Fibroblast of the conjunctiva (primary cell): ENCODE measurements at regions not wholly inside any gene's neighbourhood (a gene's known extent, or its start where the extent isn't known, plus 50 kb on each side); places are given as distances from the start of the nearest gene placed in this dataset.
"Not testable (repeated sequence)": the region's sequence is repeated elsewhere in the genome, so short reads cannot be mapped to it uniquely, and the experiment has no call there.

Experiments
- DNase-seq: peaks from one replicate; pipeline ENCODE4 v3.0.0-alpha.2; 2010; ENCODE audit warnings: low read depth

DNA sequence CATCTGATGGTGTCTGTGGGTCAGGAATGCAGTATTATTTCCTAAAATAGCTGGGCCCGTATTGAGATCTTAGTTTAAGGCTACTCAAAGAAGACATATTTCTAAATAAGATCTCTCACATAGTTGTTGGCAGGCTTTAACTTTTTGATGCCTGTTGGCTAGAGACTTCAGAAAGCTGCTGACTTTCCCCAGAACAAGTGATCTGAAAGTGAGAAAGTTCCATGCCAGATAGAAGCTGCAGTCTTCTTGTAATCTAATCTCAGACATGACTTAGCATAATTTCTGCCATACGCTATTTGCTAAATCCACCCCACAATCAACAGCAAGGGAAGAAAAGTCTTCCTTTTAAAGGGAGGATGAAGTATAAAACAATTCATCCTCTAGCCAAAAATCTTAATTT is 867.1 kb downstream of the IGSF11 start:
- DNase-seq, result no peak

DNA sequence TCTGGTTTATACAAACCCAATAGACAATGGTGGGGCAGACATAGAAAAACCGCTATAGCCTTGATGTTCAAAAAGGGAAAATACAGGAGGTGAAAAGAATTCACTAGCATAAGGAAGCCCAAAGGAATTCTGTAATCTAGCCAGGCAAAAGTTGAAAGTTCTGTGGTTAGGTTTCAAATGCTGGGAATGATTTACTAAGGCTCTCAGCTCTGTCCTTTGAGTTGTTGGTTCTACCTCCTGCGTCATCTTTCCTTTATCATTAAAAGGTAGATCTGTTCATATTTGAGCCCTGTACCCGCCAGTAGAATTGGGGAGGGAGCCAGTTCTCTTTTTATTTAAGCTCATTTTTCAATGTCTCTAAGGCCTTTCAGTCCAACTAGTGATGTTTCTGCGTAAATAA is 866.5 kb downstream of the IGSF11 start:
- DNase-seq, result no peak

DNA sequence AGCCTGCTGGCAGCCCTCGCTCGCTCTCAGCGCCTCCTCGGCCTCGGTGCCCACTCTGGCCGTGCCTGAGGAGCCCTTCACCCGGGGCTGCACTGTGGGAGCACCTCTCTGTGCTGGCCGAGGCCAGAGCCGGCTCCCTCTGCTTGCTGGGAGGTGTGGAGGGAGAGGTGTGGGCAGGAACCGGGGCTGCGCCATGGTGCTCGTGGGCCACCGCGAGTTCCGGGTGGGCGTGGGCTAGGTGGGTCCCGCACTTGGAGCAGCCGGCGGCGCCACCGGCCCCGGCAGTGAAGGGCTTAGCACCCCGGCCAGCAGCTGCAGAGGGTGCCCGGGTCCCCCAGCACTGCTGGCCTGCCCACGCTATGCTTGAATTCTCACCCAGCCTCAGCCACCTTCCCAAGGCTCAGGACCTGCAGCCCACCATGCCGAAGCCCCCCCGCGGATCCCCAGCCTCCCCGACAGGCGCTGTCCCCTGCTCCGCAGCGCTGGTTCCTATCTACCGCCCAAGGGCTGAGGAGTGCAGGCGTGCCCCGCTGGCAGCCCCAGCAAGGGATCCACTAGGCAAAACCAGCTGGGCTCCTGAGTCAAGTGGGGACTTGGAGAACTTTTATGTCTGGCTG is 863.3 kb downstream of the IGSF11 start:
- no peak for DNase-seq

DNA sequence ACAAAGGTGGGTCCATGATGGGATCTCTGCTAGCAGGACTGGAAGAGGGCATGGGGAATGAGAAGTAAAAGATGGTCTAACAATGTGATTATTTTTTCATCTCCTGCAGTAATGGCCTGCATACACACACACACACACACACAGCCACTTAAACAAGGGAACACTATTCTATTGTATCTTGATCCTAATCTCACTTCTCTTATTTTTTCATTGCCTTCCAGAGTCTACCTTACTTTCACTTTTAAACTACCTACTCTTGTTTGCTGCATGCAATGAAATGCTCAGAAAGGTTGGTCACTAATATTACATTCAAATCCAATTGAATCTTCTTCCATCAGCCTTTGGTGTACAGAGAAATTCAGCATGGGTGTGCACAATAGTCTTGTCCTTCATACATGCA is 853.8 kb downstream of the IGSF11 start:
- DNase-seq, result no peak

DNA sequence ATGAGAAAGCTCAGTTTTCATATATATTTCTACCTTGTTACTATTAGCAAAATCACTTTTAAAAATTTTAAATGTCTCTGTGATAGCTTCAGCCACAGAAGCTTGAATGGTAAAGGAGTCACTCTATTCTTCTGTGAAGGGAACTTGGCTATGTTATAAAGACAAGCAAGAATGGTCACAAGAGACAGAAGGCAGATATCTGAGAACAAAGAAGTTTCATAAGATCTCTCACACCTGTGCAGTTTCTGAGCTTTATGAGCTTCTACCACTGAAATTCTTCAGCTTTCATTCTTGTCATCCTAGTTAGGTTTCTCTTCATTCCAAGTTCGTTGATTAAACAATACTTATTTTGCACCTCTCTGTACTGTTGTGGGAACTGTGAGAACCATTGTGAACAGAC is 853.4 kb downstream of the IGSF11 start:
- no peak for DNase-seq

DNA sequence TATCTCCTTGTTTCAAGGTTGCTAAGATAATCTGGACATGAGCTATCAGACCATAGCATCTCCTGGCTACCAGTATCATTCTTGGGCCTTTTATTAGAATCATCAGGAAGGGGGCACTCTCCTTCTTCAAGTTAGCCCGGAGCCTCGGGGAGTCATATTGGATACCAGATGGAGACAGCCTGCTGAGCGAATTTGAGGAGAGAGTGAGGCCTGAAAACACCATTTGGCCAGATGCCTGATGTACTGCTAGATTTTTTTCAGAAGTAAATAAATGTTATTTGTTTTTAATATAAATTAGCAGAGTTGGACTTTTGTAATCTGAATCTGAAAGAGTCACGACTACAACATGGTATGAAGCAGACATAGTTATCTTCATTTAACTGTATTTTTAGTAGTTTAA is 848.6 kb downstream of the IGSF11 start:
- DNase-seq, result no peak

DNA sequence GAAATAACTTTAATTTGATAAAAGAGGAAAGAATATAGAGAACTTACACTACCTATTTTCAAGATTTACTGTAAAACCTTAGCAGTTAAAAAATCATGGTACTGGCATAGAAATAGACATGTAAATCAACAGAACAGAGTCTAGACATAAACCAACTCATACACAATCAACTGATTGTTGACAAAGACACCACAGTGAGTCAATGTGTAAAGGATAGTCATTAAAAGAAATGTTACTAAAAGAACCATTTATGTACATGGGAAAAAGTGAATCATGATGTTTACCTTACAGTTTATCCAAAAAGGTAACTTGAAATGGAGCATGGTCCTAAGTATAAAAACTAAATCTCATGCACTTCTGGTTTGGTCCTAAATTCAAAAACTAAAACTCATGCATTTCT is 847.4 kb downstream of the IGSF11 start:
- DNase-seq, result no peak

DNA sequence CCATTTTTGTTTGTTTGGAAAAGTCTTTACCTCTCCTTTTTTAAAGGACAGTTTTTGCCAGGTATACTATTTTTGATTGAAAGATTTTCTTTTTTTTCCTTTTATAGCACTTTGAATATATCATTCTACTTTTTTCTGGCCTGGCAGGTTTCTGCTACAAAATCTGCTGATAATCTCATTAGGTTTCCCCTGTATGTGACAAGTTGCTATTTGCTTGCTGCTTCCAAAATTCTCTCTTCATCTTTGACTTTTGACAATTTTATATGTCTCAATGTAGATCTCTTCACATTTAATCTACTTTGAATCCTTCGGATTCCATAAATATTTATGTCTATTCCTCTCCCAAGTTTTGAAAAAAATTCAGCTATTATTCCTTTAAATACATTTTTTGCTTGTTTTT is 838.5 kb downstream of the IGSF11 start:
- no peak for DNase-seq

DNA sequence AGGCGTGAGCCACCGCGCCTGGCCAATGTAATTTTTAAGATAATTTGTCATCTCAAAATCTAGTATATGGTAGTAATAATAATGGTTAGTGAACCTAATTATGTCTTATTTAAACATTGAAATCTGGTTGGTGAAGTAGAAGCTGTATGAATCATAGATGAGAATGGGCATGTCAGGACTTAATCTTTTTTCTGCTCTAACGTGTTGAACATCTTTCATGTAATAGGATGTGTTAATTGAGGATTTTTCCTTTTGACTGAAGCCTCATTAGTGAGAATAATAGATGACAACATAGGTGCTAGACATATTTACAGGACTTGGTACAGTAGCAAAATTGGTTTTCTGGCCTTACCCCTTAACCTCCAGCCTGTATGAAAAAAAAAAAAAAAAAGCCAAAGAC is 835.6 kb downstream of the IGSF11 start:
- DNase-seq, result no peak

DNA sequence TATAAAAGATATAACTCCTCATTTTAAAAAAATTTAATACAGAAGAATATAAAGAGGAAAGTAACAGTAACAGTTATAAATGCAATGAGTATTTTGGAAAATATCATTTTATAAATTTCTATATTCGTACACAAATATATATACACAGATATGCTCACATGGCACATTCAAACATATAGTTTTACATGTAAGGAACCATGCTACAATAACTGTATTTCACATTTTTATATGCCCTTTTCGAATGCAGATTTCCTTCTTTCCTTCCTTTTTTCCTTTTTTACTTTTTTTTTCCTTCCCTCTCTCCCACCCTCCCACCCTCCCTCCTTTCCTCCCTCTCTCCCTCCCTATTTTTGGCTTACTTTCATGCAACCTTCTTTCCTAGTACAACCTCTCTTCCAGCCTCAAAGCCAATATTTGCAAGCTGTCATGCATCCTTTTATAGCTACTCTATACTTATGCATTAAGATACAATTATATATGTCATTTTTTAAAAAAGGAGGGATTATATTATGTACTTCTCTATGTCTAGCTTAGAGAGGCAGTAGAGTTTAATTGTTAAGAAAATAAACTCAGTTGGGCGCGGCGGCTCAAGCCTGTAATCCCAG is 830.5 kb downstream of the IGSF11 start:
- DNase-seq, result no peak

DNA sequence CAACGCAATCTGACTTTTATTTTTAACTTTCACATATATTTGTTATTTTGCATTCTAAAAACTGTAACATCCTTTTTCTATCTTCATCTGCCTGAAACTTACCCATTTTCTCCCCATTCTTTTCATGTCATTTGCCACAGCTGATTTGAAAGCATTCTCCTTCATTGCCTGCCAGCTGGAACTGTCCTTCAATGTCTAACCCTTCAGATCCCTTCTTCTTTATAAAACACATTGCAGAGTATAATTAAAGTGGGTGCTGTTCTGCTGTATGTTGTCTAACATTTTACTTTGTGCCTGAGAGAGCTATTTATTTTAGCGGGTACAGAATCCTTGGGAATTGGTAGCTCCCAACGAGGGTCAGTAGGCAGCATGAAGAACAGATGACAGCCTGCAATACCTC is 827.4 kb downstream of the IGSF11 start:
- no peak for DNase-seq

DNA sequence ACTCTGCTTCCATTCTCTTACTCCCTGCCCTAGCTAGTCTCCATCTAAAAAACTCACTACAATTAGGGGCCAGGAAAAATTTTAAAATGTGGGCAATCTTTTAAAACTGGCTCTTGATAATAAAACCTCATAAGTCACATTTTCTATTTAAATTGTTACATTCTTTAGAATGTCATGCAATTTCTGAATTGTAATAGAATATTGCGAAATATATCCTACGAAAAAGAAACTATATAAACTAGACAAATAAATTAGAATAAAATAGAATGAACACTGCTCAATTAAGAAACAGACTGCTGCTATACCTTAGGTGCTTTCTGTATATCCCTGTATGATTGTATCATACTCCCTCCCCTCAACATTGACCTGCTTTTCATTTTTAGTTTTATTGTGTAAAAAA is 826.0 kb downstream of the IGSF11 start:
- DNase-seq, result no peak

DNA sequence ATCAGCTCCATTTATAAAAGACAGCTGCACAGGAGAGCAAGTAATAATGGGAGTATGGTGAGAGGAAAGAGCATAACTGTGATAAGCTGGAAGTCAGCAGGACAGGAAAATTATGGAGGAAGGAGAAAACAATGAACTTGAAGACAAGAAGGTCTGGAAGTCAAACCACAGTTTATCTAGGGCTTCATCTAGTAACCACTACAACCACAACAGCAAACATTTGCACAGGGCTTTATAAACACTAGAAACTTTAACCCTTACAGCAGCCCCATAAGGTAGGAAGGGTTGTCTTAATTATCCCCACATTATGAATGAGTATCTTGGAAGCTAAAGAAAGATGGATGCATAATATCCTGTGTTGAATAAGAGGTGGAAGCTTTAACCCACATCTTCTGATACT is 820.8 kb downstream of the IGSF11 start:
- no peak for DNase-seq

DNA sequence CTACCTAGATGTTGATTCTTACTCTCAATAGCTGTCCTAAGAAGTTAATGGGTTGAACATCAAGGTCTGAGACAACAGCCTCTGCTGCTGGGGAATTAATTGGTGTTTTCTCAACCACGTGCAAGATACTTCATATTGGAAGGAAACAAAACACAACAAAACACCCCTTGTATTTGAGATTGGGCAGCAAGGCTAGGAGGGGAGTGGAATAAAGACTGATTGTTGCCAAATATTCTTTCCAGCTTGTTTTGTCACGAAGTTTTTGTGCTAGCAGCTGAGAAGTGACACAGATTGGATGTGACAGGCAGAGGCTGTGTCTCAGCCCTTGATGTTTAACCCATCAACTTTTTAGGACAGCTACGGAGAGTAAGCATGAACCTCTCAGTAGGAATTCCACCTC is 808.4 kb downstream of the IGSF11 start:
- DNase-seq, result no peak

DNA sequence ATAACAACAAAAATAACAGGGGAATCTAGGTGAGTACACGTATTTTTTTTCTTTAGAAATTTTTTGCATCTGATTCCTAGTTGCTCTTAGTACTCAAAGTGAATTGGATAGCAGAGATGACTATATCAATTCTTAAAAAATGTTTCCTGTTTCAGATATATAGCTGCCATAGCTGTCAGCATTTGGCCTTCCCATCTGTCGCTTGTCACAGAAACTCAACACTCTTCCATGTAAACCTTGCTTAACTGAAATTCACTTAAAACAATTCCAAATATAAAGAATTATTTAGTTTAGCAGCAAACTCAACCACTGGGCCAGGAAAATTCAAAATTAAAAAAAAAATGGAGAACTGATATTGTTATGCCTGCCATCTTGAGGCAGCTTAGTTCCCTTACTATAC is 807.5 kb downstream of the IGSF11 start:
- no peak for DNase-seq

DNA sequence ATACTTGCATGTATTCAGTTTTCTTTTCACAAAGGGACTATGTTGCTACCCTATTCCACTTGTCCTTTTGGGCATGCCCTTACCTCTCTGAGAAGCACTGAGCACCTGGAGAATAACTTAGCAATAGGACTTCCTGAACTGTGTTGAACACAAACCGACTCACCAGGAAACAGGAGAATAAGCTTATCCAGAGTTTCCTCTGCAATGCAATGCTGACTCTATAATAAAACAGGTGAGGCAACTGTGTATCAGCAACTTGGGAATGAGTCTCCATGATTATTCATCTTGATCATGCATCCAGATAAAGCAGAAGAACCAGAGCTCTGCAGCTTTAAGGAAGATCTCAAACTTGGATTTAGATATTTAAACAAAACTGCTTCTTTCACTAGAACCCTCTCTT is 806.5 kb downstream of the IGSF11 start:
- no peak for DNase-seq

DNA sequence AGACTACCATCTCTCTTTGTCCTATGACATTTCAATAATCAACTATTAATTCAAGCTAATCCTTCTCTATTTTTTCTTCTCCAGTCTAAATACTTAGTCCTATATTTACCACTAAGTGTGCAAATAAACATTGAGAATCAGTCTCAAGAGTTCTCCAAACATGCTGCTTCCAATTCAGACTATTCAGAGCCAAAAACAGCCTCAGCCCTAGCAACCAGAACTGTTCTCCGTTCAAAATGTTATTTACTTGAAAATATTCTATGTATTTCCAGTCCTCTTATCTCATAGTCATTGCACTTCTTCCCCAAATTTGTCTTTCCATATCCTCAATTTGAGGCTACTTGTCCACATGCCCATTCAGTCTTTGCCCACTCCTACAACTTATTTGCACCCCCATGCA is 805.5 kb downstream of the IGSF11 start:
- no peak for DNase-seq

DNA sequence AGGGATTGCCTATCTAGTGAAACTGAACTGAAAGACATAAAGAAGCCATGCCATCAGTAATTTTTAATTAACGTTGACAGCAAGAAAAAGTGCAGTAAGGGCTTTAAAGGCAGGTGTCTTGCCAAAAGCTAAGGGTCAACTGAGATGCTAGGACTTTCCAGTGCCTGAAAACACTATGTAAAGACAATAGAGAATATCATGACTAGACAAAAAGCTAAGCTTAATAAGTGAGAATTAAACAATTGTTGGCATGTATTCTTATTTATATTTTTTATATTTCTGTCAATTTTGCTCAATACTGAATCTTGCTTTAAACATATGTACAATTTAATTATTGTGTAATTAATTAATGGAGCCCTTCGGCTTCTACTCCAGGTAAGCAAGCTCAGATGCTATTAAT is 803.1 kb downstream of the IGSF11 start:
- DNase-seq, result no peak

DNA sequence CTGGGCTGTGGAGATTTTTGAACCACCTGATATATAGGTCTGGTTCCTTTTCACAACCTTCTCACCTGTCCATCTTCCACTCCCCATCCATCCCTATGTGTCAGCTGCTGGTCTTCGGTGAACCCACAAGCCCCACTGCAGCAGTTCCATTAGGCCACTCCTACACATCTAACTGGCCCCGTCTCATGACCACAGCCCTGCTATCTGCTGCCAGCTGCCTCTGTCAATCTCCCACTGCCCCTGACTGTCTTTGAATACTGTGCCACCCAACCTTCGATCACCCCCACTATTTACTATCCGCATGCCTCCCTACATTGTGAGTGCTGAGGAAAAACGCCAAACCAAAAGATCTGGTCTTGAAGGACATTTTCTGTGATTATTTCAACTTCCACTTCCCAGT is 795.4 kb downstream of the IGSF11 start:
- DNase-seq, result no peak

DNA sequence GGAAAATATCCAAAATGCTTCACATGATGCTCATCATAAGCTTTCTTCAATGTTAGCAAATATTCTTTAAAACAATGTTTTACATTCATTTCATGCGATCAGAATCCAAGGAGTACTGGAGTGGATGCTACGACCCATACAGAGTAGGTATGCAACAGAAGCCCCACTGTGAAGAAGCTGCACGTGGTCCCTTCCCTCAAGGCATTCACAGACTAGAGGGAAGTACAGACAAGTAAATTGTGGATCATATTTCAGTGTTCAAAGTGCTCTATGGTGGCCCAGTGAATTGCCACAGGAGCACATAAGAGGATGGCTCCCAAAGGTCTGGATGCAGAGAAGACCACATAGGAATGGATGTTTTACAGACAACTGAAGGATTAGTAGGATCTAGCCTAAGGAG is 789.9 kb downstream of the IGSF11 start:
- DNase-seq, result no peak

DNA sequence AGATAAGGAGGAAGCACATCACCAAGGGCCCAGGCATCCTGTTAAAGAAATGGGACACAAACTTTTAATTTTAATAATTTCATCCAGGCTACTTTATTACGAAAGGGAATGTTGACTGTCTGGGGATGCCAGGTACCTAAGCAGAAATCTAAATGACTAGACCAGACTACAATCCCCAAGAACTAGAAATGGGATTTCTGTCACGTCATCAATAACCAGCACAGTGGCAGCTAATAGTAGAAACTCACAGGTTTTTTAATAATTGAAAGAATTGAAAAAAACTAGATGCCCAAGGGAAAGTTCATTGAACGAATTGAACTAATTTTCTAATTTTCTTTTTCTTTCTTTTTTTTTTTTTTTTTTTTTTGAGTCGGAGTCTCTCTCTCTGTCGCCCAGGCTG is 789.3 kb downstream of the IGSF11 start:
- DNase-seq, result no peak

DNA sequence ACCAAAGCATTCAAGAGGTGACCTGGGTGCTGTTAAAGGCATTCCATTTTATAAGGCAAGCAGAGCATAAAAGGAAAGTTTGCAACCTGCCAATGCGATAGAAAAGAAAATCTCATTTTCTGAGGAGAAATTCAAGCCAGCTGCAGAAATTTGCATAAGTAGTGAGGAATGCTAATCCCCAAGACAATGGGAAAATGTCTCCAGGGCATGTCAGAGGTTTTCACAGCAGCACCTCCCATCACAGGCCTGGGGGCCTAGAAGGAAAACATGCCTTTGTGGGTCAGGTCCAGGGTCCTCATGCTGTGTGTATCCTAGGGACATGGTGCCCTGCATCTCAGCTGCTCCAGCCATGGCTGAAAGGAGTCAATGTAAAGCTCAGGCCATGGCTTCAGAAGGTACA is 775.8 kb downstream of the IGSF11 start:
- DNase-seq, result not testable (repeated sequence)

DNA sequence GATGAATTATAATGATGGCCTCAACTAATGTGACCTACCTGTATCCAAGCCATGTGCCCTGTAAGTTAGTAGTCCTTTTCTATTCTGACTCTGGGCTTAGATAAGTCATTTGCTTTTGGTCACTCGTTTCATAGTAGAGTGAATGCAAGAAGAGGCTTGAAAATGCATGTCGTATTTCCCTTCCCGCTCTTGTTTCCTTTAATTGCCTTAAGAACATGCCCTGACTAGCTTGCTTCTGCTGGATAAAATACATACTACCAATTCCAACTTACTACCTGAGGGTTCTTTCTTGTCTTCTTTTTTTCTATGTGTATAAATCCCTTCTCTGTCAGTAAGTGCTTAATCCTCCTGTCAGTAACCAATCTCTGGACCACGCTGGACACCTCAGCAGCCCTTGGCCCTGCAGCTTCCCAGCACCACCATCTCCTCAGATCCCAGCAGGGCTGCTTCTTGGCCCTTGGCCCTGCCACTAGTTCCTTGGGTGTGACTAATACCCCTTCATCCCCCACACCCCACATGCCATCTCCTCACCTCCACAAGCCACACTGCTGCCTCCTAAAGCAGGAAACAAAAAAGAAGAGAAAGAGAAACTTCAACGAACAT is 771.7 kb downstream of the IGSF11 start:
- no peak for DNase-seq

DNA sequence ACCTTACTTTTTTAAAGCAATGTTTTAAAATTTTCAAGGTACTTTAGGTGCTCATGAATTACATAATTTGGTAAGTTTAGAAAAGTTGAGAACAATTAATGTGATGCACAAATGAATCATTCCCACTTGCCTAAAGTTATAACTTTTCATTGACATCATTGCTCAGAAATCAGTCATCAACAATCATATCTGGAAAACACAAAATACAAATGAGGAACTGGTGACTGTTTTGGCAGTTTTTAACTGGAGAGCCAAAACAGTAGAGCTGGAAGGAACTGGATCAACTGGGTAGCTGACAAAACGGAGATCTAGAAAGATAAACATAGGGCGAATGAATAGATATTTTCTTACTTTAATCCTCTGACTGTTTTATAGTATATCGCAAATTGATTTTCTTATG is 767.1 kb downstream of the IGSF11 start:
- DNase-seq, result no peak
